Smooth muscle cell (in vitro differentiated cells): ENCODE measurements at regions not wholly inside any gene's neighbourhood (a gene's known extent, or its start where the extent isn't known, plus 50 kb on each side); places are given as distances from the start of the nearest gene placed in this dataset.

Experiments
- DNase-seq: peaks from one replicate; lab custom pipeline; 2025; ENCODE audit not compliant: unreplicated experiment; lab: John Stamatoyannopoulos, UW
- H2AFZ ChIP-seq: fragments of 200-600 bp; sonication (generic); 2 replicates; pipeline ENCODE4 v1.6.0; 2016; ENCODE audit warnings: antibody characterized with exemption, low read depth, mild to moderate bottlenecking
- H3F3A ChIP-seq: fragments of 200-600 bp; sonication (generic); 2 replicates; pipeline ENCODE4 v1.6.0; 2017; ENCODE audit warnings: antibody characterized with exemption, low read depth
- H3K27ac ChIP-seq: fragments of 200-600 bp; sonication (generic); 2 replicates; pipeline ENCODE4 v1.5.1; 2016; ENCODE audit warnings: low read depth, mild to moderate bottlenecking
- H3K27me3 ChIP-seq: fragments of 200-600 bp; sonication (generic); 2 replicates; pipeline ENCODE4 v1.6.1; 2016; ENCODE audit warnings: low read depth, mild to moderate bottlenecking
- H3K36me3 ChIP-seq: fragments of 200-600 bp; sonication (generic); 2 replicates; pipeline ENCODE4 v1.5.1; 2016; ENCODE audit warnings: low read depth
- H3K4me1 ChIP-seq: fragments of 200-600 bp; sonication (generic); 2 replicates; pipeline ENCODE4 v1.5.1; 2016; ENCODE audit warnings: low read depth
- H3K4me2 ChIP-seq: fragments of 200-600 bp; sonication (generic); 2 replicates; pipeline ENCODE4 v1.6.0; 2016; ENCODE audit warnings: mild to moderate bottlenecking
- H3K4me3 ChIP-seq: fragments of 200-600 bp; sonication (generic); 2 replicates; pipeline ENCODE4 v1.5.1; 2016; ENCODE audit warnings: mild to moderate bottlenecking
- H3K79me2 ChIP-seq: fragments of 200-600 bp; sonication (generic); 2 replicates; pipeline ENCODE4 v1.6.0; 2016; ENCODE audit warnings: low read depth, mild to moderate bottlenecking
- H3K9ac ChIP-seq: fragments of 200-600 bp; sonication (generic); 2 replicates; pipeline ENCODE4 v1.6.0; 2016; ENCODE audit warnings: low read depth
- H3K9me3 ChIP-seq: fragments of 200-600 bp; sonication (generic); replicated peaks from 2 replicates; pipeline ENCODE4 v1.5.1; 2016; ENCODE audit warnings: low read depth
- H4K20me1 ChIP-seq: fragments of 200-600 bp; sonication (generic); 2 replicates; pipeline ENCODE4 v1.6.0; 2016; ENCODE audit warnings: low read depth
- WGBS: methylation state at CpG from one replicate; pipeline ENCODE4 v1.1.7; 2016; ENCODE audit warnings: low lambda C conversion rate; 5-methylcytosine and 5-hydroxymethylcytosine counted together
- TF ChIP-seq, protein P1 (sequence below): fragments of 200-600 bp; sonication (generic); IDR thresholded peaks from 2 replicates; pipeline ENCODE4 v1.5.1; 2017; ENCODE audit warnings: borderline replicate concordance, mild to moderate bottlenecking, antibody characterized with exemption; ENCODE audit not compliant: insufficient read depth, poor library complexity, severe bottlenecking

DNA sequence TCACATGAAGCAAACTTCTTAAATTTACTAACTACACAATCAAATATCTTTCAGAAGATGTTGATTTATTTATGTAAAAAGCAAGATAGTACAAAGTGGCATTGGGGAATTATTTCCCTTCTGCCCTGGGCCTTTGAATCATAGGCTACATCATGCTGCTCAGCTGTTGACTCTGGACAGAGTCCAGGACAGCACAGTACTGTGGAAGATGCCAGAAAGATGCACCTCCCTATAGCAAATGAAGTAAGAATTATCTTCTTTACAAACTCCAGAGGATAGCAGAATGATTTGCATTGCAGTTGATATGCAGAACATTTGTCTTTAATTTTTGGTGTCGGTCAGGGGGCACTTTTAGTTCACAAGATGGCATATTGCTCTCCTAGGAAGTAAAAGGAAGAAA, 1354.5 kb upstream of the ZEB2 start:
- H3K4me1 ChIP-seq: no peaks in the 10 kb centered on the region
- H3K9ac ChIP-seq: no peak overlapping the region
- no peaks in the 10 kb centered on the region for H4K20me1 ChIP-seq
- H3K4me2 ChIP-seq: no peak overlapping the region
- H3K79me2 ChIP-seq: no peaks in the 10 kb centered on the region
- no peak overlapping the region for H3K4me3 ChIP-seq
- no peak overlapping the region for H3K27ac ChIP-seq
- H2AFZ ChIP-seq: no peak overlapping the region
- 83% methylated on average over 1 of the region's 1 CpG for WGBS
- H3F3A ChIP-seq: no peaks in the 10 kb centered on the region
- DNase-seq: no peak
- H3K9me3 ChIP-seq: no peaks in the 10 kb centered on the region
- TF ChIP-seq, protein P1, sequence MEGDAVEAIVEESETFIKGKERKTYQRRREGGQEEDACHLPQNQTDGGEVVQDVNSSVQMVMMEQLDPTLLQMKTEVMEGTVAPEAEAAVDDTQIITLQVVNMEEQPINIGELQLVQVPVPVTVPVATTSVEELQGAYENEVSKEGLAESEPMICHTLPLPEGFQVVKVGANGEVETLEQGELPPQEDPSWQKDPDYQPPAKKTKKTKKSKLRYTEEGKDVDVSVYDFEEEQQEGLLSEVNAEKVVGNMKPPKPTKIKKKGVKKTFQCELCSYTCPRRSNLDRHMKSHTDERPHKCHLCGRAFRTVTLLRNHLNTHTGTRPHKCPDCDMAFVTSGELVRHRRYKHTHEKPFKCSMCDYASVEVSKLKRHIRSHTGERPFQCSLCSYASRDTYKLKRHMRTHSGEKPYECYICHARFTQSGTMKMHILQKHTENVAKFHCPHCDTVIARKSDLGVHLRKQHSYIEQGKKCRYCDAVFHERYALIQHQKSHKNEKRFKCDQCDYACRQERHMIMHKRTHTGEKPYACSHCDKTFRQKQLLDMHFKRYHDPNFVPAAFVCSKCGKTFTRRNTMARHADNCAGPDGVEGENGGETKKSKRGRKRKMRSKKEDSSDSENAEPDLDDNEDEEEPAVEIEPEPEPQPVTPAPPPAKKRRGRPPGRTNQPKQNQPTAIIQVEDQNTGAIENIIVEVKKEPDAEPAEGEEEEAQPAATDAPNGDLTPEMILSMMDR: no peak
- no peaks in the 10 kb centered on the region for H3K36me3 ChIP-seq
- no peaks in the 10 kb centered on the region for H3K27me3 ChIP-seq

DNA sequence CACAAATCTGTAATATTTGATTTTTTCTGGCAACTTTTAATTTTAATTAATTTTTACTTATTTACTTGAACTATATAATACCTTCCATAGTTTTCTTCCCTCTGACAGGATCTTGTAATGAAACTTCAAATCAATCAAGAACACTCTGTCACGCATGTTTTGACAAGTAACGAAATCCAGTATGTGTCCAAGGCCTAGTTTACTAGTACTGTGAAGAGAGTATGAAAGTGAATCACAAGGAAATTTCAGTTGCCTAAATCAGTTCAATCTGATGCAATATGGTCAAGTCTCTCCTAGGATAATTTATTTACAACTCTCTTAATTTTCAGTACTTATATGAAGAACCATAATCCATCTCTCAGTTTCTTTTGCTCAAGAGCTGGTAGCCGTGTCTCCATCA, 1344.6 kb upstream of the ZEB2 start:
- H3K4me1 ChIP-seq: peaks cover 3% of the 10 kb centered on the region
- TF ChIP-seq, protein P1: no peak
- no peak overlapping the region for H3K4me3 ChIP-seq
- no peaks in the 10 kb centered on the region for H3K79me2 ChIP-seq
- no peaks in the 10 kb centered on the region for H3K27me3 ChIP-seq
- WGBS: 96% methylated on average over 3 of the region's 3 CpGs
- no peak for DNase-seq
- no peaks in the 10 kb centered on the region for H3F3A ChIP-seq
- no peaks in the 10 kb centered on the region for H4K20me1 ChIP-seq
- no peak overlapping the region for H3K9ac ChIP-seq
- H3K9me3 ChIP-seq: no peaks in the 10 kb centered on the region
- H3K36me3 ChIP-seq: no peaks in the 10 kb centered on the region
- no peak overlapping the region for H3K4me2 ChIP-seq
- no peak overlapping the region for H3K27ac ChIP-seq
- H2AFZ ChIP-seq: no peak overlapping the region

DNA sequence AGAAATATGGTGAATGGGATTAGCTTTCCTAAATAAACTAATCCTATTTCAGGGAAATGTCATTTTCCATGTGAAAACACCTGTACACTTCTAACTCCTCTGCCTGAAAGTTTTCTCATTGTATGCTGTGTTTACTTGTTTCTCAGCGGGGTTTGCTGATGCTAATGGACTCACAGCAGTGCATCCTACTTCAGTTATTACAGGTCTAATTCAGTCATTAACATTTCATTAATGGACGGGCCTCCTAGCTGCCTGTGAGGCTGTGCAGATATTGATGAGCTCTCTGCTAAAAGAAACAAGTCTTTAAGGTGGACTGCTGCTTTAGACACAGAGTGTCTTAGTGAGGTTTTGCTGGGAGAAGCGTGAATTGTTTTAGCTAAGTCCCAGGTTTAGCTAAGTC, 1342.0 kb upstream of the ZEB2 start:
- no peak overlapping the region for H2AFZ ChIP-seq
- H3K4me3 ChIP-seq: no peak overlapping the region
- H3K4me2 ChIP-seq: no peak overlapping the region
- TF ChIP-seq, protein P1: no peak
- no peaks in the 10 kb centered on the region for H4K20me1 ChIP-seq
- no peaks in the 10 kb centered on the region for H3K79me2 ChIP-seq
- H3K4me1 ChIP-seq: peaks cover 3% of the 10 kb centered on the region
- WGBS: 56% methylated on average over 3 of the region's 3 CpGs
- no peaks in the 10 kb centered on the region for H3K27me3 ChIP-seq
- H3K27ac ChIP-seq: no peak overlapping the region
- no peaks in the 10 kb centered on the region for H3F3A ChIP-seq
- DNase-seq: no peak
- H3K36me3 ChIP-seq: no peaks in the 10 kb centered on the region
- H3K9me3 ChIP-seq: no peaks in the 10 kb centered on the region
- H3K9ac ChIP-seq: no peak overlapping the region

DNA sequence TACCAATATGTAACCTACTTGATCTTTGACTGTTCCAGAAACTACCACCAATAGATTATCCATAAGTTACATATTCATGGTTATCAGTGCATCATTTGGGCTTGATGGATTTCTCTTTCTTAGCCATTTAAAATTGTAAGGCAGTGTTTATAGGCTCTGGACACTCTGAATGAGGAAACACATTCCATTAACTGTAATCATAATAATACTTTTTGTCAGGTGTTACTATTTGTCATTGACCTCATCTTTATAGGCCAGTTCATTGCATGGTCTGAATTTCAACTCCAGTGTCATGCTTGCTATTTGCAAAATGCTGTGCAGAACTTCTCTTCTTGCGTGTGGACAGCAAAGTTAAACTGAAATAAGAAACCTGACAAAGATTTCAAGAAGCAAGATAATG, 1340.2 kb upstream of the ZEB2 start:
- WGBS: 83% methylated on average over 1 of the region's 1 CpG
- TF ChIP-seq, protein P1: no peak
- H3K9ac ChIP-seq: no peak overlapping the region
- no peak overlapping the region for H3K27ac ChIP-seq
- H3K4me3 ChIP-seq: no peak overlapping the region
- no peaks in the 10 kb centered on the region for H4K20me1 ChIP-seq
- H3K4me1 ChIP-seq: peaks cover 3% of the 10 kb centered on the region
- H3K4me2 ChIP-seq: no peak overlapping the region
- no peaks in the 10 kb centered on the region for H3K27me3 ChIP-seq
- no peak overlapping the region for H2AFZ ChIP-seq
- H3K9me3 ChIP-seq: no peaks in the 10 kb centered on the region
- H3F3A ChIP-seq: no peaks in the 10 kb centered on the region
- no peaks in the 10 kb centered on the region for H3K79me2 ChIP-seq
- DNase-seq: no peak
- H3K36me3 ChIP-seq: no peaks in the 10 kb centered on the region
